Epidermal melanocyte (primary cell): ENCODE measurements at regions not wholly inside any gene's neighbourhood (a gene's known extent, or its start where the extent isn't known, plus 50 kb on each side); places are given as distances from the start of the nearest gene placed in this dataset.
"Not testable (repeated sequence)": the region's sequence is repeated elsewhere in the genome, so short reads cannot be mapped to it uniquely, and the experiment has no call there.

Experiments used
- DNase-seq: peaks from one replicate; pipeline ENCODE4 v3.0.0; 2011; ENCODE audit warnings: low spot score; ENCODE audit not compliant: insufficient read length

DNA sequence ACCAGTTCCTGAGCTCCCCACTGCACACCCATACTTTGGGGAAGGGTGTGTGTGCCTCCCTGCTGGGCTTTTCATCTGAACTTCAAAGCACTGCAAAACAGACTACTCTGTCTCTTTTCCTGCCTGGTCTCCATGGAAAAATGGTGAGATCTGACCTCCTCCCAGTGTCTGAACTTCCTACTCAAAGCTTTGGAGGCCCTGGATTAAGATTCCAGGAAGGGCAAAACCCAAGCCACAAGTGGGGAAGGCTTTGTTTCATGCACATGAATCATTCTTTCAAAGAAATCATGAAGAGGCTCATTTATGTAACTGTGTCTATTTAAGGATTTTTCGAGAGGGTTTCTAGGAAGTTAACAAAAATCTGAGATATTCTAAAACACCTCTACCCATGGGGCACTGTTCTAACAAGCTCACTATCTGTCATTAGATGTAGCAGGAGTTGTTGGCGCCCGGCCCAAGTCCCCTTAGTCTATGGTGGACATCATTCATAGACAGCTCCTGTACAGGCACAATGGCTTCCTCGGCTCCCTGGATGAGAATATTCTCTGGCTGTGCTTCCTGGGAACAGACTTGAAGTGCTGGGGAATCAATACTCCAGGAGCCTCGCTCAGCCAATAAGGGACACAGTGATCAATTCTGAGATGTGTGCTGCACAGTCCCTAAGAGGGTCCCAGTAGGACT lies 224.0 kb downstream of the KTN1 start:
- DNase-seq = no peak

DNA sequence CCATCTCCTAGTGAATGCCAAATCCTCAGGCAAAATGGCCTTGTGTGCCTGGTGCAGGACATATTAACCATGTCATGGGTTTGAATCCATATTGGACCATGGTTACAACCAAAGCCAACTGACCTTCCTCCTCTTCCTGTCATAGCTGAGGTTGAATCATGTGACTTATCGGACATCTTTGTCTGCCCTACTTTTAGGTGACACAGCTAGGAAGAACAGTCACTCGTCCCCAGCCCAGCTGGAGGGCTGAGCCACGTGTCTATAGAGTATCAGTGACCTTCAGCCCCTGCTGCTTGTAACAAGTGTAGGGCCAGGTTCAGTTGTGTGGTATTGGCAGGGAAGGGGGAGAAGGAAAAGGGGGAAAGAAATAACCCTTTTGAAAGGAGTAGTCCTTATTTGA lies 225.2 kb downstream of the KTN1 start:
- no peak for DNase-seq

DNA sequence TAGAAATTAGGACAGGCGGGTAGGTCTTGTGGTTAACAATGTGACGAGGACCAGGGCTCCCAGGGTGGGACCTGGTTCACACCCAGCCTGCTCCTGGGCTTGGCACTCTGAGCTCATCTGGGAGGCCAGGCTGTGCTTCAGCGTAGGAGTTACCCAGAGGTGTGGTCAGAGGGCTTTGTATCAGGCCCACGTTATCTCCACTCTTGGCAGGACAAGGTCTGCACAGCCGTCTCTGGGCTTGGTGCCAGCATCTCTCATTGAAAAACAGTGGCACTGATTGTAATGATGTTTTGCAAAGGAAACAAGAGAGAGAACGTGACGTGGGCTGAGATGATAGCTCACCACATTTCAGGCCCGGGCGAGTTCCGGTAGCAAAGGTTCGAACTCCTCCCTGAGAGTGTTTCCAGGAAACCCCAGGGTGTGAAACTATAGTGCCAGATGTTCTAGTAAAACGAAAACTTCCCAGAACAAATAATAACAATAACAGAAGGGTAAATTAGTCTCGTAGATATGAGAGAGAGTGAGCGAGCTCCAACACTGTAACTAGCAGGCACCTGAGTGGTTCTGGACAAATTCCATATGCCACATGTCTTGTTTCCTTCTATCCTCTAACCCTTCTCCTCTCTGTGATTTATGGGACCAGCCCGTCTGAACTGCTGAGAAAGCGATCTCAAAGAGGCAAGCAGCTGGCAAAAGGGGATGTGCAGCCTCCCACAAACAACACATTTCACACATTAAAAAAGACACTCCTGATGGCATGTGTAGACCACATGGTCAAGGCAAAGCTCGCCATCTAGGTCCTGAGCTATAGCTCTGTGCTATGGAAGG lies 227.3 kb downstream of the KTN1 start:
- DNase-seq = no peak

DNA sequence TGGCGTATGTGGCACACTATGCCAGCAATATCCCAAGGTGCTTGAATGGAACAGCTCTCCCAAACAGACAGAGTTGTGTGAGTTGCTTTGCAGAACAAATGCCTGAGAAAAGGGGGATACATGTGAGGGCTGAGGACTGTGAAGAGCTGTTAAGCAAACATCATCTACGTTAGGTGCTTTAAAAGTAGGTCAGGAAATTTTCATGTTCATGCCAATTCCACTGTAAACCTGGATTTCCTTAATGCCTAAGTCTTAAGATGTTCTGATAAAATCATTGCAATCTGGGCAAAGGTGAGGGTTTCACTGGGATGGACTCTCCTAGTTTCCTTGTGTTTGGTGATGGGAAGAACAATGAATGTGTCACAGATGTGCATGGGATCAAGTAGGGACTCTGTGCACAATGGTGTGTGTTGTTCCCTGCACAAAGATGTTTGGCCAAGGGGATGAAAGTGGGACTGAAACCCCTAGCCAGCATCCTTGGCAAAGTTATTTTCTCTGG lies 227.9 kb downstream of the KTN1 start:
- no peak for DNase-seq

DNA sequence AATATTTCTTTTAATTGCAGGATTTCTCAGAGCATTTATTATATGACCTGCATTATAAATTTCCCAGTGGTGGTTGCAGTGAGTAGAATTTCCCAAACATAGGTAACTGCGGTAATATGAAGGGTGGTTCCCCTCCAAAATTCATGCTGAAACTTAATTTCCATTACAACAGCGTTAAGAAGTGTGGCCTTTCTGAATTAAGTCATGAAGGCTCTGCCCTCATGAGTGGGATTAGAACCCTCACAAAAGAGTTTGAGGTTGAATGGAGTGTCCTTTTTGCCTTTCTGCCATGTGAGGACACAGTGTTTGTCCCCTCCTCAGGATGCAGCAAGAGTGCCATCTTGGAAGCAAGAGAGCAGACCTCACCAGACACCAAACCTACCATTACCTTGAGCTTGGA lies 233.6 kb downstream of the KTN1 start:
- DNase-seq = no peak

DNA sequence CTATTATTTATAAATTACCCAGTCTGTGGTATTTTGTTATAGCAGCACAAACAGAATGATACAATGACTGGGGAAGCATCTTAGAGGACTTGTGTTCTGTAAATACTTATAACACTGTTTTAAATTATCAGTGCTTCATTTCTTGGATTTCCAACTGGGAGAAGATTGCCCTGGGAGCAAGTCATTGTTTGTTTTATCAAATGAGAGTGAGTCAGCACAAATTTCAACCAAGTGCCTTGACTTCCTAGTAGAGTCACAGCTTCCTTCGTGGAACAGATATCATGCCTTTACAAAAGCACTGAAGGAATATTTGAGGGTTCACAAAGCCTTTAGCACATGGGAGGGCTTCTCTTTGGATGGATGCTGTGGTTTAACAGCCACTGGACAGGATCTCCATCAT lies 234.1 kb downstream of the KTN1 start:
- no peak for DNase-seq

DNA sequence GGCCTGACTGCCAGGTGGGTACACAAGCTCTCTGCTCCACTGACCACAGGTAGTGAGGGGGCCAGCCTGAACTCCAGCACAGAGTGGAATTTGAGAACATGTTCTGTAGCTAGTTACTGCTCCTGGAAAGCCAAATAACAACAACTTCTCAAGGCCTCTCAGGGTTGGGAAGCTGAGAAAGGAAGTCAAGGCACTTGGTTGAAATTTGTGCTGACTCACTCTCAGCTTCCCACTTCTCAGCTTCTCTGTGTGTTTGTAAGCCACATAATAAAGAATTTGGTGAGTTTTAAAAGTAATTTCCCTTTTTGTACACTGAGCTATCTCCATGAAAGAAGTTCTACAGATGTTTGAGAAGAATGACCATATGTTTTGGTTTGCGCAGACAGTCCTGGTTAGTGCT lies 234.9 kb downstream of the KTN1 start:
- no peak for DNase-seq

DNA sequence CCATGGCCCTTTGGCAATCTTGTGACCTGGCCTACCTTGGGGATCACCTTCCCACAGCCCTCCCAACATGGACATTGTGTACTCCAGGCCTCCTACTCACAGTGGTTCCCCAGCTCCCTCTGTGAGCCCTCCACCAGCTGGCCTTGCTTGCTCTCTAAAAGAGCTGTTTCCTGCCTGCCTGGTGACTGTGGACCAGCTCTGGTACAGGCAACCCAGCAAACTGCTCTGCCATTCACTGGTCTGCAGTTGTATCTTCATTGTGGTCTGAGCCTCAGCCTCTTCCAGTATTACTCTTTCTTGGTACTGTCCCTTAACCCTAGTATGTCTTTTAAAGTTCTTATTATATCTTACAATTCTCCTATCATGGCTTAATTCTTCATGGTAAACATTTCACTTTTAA lies 236.2 kb downstream of the KTN1 start:
- no peak for DNase-seq

DNA sequence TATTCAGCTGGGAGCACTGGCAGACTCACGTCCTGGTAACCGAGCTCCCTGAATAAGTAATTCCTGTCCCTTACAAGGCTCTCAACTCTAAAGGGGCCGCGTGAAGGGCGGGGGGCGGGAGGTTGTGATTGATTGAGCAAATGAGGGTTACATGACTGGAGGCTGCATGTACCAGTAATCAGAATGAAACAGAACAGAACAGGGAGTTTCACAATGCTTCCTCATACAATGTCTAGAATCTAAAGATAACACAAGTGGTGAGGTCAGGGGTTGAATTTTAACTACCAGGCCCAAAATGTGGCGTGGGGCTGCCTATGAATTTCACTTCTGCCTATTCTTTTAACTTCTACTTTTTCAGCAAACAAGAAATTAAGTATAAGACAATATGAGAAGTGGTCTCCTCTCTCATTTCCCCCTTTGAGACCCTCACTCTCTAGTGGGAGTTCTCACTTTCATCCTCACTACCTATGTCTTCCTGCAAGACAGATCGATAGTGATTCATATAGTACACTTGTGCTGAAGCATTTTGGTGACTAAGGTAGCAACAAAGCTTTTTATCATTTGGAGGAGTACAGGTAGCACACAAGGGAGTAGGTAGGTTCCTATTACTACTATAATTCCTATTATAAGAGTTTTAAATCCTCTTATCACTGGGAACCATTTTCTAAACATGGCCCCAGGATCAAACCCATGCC lies 239.8 kb downstream of the KTN1 start:
- no peak for DNase-seq

DNA sequence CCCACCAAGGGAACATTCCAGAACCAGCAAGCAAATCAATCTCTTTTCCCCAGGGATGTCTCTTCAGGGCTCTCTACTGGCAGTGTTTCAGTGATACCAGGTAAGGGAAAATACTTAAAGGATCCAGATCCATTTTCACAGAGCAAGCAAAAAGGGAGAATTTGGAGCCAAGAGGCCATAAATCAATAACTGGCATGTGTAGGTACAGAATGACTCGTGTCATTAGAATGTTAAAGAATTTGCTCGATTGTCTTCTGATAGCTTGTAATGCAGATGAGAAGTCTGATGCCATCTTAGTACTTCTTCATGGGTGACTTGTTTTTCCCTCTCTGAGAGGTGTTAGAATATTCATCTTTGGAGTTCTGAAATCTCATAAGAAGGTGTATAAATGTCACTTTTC lies 242.9 kb downstream of the KTN1 start:
- DNase-seq = no peak

DNA sequence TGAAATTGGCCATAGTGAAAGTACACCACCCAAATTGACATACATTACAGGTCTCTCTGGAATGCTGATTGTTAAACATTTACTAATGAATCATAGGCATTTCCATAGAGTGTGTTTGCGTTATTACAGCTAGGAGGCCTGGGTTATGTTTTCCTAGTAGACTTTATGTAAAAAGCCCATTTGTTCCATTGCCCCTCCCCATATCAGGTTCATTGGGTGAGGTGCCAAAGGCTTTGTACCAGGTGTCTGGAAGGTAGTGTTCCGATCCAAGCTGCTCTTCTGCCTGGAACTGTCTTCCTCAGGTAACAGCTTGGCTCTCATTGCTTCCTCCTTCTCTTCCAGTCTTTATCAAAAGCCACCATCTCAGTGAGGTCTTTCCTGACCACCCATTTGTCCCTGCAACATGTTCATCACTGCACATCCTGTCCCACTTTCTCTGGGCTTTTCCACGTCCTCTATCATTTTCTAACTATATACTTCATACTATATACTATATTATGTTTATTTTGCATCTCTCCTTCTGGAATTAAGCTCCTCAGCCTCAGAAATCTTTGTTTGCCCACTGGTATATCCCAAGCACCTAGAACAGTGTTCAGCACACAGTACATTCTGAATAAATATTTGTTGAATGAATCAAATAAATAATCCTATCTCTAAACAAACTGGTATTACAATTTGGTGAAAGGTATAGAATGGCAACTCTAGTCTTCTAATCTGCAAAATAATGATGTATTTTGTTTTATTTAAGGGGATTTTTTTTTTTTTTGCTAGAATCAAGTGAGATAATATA lies 252.3 kb downstream of the KTN1 start:
- DNase-seq = no peak

DNA sequence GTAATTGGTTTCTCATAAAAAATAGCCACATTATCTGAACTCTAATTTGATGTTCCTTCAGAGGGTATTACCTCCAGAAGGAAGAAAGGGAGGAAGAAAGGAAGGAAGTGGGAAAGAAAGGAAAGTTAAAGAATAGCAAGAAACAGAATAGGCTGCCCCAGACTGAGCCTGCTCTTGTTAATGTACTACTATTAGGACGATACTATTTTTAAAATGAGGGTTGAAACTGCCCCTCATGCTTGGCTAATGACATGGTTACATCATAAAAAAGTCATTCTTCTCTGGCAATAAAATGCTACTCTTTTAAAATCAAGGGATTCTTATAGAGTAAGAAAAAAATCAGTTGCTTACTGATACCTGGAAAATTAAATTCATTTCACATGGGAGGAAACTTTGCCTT lies 253.0 kb downstream of the KTN1 start:
- no peak for DNase-seq

DNA sequence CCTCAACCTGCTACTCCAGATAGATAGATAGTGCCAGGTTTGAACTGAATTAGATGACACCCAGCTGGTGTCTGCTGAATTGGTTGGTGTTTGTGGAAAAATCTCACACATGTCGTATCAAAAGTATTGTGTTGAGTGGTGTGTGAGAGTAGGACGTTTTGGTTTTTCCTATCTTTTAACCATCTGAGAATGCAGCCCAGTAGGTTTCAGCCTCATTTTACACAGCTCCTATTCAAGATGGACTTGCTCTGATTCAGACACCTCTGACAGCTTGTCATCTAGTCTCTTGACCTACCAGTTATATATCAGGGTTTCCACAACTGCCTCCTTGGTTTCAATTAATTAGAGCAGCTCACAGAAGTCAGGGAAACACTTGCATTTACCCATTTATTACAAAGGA lies 254.4 kb downstream of the KTN1 start:
- no peak for DNase-seq

DNA sequence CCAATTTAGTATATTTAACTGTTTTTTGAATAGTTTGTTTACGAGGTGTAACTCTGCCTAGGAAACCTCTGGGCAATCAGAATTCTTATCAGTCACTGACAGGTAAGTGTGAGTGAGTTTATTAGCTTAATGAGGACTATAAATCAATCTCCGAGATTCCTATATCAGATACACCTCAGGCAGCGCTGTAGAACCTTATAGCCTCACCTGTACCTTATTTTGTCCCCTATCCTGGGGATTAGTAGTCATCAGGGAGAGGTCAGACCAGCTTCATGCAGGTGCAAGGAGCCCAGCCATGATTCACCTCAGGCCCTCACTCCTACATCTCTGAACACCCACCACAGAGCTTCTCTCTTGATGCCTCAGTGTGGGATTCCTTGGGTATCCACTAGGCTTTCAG lies 256.0 kb downstream of the KTN1 start:
- DNase-seq = no peak

DNA sequence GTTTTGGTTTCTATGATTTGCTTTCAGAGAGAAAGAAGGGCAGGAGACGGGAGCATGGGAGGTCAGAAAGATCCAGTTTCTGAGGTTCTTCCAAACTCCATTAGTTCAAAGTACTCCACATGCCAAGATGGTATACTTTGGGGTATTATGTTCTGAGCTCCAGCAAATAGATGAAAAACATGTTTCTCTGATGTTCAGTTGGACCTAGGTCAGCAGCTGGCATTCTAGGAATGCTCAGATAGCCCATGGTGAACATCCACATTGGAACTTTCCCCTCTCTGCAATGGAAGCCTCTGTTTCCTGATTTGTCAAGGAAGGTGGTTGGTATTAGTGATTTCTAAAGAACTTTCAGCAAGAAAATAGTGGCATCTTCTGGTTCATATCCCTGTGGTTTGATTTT lies 257.5 kb downstream of the KTN1 start:
- DNase-seq = no peak

DNA sequence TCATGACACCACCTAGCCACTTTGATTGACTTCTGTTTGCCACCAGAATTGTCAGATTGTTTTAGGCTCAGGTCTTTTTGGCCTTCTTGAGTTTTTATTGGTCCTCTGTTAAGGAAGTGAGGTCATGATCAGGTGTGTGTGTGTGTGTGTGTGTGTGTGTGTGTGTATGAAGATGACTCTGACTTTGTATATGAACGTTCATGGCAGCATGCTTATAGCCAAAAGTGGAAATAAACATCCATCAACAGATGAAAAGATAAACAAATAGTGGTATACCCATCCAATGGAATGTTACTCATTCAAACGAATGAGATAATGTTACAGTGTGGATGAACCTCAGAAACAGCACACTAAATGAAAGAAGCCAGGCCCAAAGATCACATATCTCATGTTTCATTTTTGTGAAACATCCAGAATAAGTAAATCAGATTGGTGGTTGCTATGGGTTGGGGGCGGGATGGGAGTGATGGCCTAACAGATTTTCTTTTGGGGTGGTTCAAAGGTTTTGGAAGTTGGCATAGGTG lies 258.6 kb downstream of the KTN1 start:
- no peak for DNase-seq

DNA sequence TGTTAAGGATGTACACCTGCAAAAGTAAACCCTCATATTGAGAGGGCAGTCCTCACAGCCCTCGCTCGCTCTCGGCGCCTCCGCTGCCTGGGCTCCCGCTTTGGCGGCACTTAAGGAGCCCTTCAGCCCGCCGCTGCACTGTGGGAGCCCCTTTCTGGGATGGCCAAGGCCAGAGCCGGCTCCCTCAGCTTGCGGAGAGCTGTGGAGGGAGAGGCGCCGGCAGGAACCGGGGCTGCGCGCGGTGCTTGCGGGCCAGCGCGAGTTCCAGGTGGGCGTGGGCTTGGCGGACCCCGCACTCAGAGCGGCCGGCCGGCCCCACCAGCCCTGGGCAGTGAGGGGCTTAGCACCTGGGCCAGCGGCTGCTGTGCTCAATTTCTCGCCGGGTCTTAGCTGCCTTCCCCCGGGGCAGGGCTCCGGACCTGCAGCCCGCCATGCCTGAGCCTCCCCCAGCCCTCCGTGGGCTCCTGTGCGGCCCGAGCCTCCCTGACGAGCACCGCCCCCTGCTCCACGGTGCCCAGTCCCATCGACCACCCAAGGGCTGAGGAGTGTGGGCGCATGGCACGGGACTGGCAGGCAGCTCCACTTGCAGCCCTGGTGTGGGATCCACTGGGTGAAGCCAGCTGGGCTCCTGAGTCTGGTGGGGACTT lies 259.4 kb downstream of the KTN1 start:
- not testable (repeated sequence) for DNase-seq

DNA sequence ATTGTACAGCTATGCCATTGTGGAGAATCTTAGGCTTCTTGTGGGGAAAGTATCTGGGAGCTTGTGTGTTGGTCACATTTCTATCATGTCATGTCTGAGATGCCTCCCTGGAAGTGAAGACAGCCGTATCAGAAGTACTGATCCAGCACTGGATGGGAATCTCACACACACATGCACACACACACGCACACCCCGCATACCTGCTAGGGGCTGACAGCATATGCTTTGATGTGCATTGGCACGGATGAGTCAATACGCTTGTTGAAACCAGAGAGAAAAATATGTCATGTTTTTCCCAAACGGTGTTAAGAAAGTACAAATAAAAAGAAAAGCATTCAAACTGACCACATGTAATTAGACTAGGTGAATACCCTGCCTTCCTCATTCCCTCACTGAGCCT lies 260.8 kb downstream of the KTN1 start:
- DNase-seq = no peak

DNA sequence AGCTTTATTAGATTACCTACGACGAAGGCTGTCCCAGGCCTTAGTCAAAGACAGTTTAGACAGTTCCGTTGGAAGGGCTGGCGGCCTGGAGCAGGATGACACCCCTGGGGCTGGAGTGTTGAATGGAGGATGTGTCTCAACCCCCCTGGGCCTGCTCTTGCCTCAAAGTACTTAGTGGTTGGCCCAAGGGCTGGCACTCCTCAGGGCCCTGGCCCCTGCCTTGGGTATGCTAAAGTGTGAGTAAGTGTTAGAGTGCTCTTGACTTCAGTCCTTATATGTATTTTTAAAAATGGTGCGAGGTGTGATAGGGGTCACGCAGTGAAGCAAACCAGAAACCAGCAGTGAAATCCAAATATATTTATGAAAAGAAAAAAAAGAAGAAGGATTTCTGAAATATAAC lies 261.6 kb downstream of the KTN1 start:
- no peak for DNase-seq

DNA sequence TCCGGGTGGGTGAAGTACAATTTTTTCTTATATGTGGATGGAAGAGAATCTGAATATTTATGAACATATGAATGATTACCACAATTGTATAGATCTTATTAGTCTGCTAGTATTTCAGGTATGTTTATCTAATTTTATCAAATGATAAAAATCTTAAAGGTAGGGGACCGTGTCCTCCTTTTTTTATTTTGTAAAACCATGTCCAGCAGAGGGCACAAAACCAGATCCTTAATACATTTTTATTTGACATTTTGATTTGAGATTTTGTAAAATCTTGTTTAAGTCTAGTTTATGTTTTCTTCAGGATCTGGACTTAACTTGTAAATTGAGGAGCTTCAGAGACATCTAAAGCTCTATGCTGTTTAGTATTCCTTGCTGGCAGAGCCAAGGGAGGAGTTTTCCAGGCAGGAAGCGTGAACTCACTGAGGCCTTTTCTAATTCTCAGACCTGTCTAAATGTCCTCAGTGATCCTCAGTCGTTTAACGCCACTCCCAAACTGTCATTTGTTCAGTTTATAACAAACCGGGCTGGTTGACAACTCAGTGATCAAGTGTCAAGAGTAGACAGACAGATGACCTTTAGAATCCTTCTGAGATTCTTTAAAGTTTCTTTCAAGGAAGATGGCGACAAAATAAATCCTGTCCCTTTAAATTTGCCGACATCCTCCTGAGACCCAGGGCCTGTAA lies 263.9 kb downstream of the KTN1 start:
- DNase-seq = no peak
